H1 (cell line): ENCODE measurements at regions not wholly inside any gene's neighbourhood (a gene's known extent, or its start where the extent isn't known, plus 50 kb on each side); places are given as distances from the start of the nearest gene placed in this dataset.

ENCODE experiments used
- CTCF ChIA-PET: fragments of 300-600 bp; sonication (Branson Sonifier 250); formaldehyde crosslinking; loops from one replicate; lab custom pipeline; 2021; ENCODE audit not compliant: partially characterized antibody; lab: Charles Lee
- POLR2A ChIA-PET: fragments of 300-600 bp; sonication (Branson Sonifier 250); formaldehyde crosslinking; loops from one replicate; lab custom pipeline; 2021; ENCODE audit warnings: inconsistent platforms; ENCODE audit not compliant: partially characterized antibody; lab: Charles Lee
- DNase-seq, 2 experiments: peaks; one replicate each; pipeline versions ENCODE4 v3.0.0 to v3.0.0-alpha.2; 2010 to 2022; ENCODE audit warnings: low spot score in 2 of 2, low read depth in 1 of 2, mixed read lengths in 1 of 2
- FAIRE-seq: peaks from 2 replicates; lab custom pipeline; 2011; peaks lifted over from hg19 to GRCh38; lab: Jason Lieb, UNC
- H2AFZ ChIP-seq: 2 replicates; pipeline ENCODE4 v1.8.1; 2012; ENCODE audit warnings: low read length, inconsistent platforms
- H2AK5ac ChIP-seq: 2 replicates; pipeline ENCODE4 v1.6.1; 2013; ENCODE audit warnings: low read depth, low read length
- H2BK120ac ChIP-seq: replicated peaks from 2 replicates; pipeline ENCODE3; 2013; ENCODE audit warnings: low read depth, low read length, inconsistent platforms
- H2BK12ac ChIP-seq: 2 replicates; pipeline ENCODE4 v1.6.1; 2013; ENCODE audit warnings: low read depth, low read length
- H2BK15ac ChIP-seq: 2 replicates; pipeline ENCODE4 v1.6.1; 2013; ENCODE audit warnings: low read length
- H2BK20ac ChIP-seq: 2 replicates; pipeline ENCODE4 v1.6.1; 2013; ENCODE audit warnings: low read length
- H2BK5ac ChIP-seq: 2 replicates; pipeline ENCODE4 v1.6.1; 2013; ENCODE audit warnings: low read depth, low read length
- H3K14ac ChIP-seq: 2 replicates; pipeline ENCODE4 v1.6.1; 2013; ENCODE audit warnings: inconsistent platforms; ENCODE audit not compliant: insufficient read length
- H3K18ac ChIP-seq: 2 replicates; pipeline ENCODE4 v1.6.1; 2013; ENCODE audit warnings: low read length; ENCODE audit errors: extremely low read depth
- H3K23ac ChIP-seq: 2 replicates; pipeline ENCODE4 v1.6.1; 2013; ENCODE audit warnings: inconsistent platforms; ENCODE audit not compliant: insufficient read length
- H3K23me2 ChIP-seq: 2 replicates; pipeline ENCODE4 v1.6.1; 2013; ENCODE audit warnings: low read depth, low read length
- H3K27ac ChIP-seq: 2 replicates; pipeline ENCODE4 v1.6.1; 2011; ENCODE audit warnings: low read depth, low read length, inconsistent platforms
- H3K27me3 ChIP-seq, 4 experiments: replicated peaks in 1 of 4; 1 replicate in 1 of 4; 2 replicates in 3 of 4; pipeline versions ENCODE4 v1.6.1 to v1.8.1; 2011 to 2013; ENCODE audit warnings: low read length in 3 of 4, mild to moderate bottlenecking in 3 of 4, inconsistent platforms in 2 of 4, mixed read lengths in 2 of 4, moderate library complexity in 1 of 4; ENCODE audit not compliant: control insufficient read depth in 3 of 4, insufficient read depth in 3 of 4; ENCODE audit errors: extremely low read depth in 1 of 4
- H3K36me3 ChIP-seq, 4 experiments: 2 replicates each; pipeline versions ENCODE4 v1.6.1 to v1.8.1; 2011 to 2013; ENCODE audit warnings: mild to moderate bottlenecking in 4 of 4, low read length in 3 of 4, moderate library complexity in 2 of 4, control low read depth in 1 of 4, inconsistent platforms in 1 of 4; ENCODE audit not compliant: insufficient read depth in 4 of 4, control insufficient read depth in 2 of 4
- H3K4ac ChIP-seq: replicated peaks from 2 replicates; pipeline ENCODE3; 2013; ENCODE audit warnings: low read length, low read depth, mixed read lengths, inconsistent platforms; ENCODE audit not compliant: insufficient read length
- H3K4me1 ChIP-seq, 4 experiments: replicated peaks in 1 of 4; 1 replicate in 1 of 4; 2 replicates in 3 of 4; pipeline versions ENCODE4 v1.6.1 to v1.8.1; 2011 to 2013; ENCODE audit warnings: low read length in 3 of 4, inconsistent platforms in 2 of 4, mixed read lengths in 1 of 4; ENCODE audit not compliant: insufficient read depth in 4 of 4, control insufficient read depth in 3 of 4
- H3K4me2 ChIP-seq, 2 experiments: 2 replicates each; pipeline versions ENCODE4 v1.6.1 to v1.8.1; 2011 to 2013; ENCODE audit warnings: low read depth in 2 of 2, low read length in 2 of 2, control low read depth in 1 of 2, inconsistent platforms in 1 of 2, mild to moderate bottlenecking in 1 of 2; ENCODE audit not compliant: insufficient read depth in 1 of 2
- H3K4me3 ChIP-seq, 4 experiments: fragments of 200-600, 300-600 bp in 1 of 4; sonication (generic), shearing (Covaris generic), sonication (Bioruptor Twin) in 1 of 4; 2 replicates each; pipeline versions ENCODE4 v1.5.1 to v1.8.1; 2011 to 2016; ENCODE audit warnings: low read length in 4 of 4, low read depth in 3 of 4, control low read depth in 2 of 4, inconsistent platforms in 2 of 4, mild to moderate bottlenecking in 2 of 4, mixed read lengths in 1 of 4, moderate library complexity in 1 of 4; ENCODE audit not compliant: insufficient read depth in 2 of 4; ENCODE audit errors: extremely low read depth in 1 of 4
- H3K56ac ChIP-seq: replicated peaks from 2 replicates; pipeline ENCODE3; 2013; ENCODE audit warnings: low read depth, mild to moderate bottlenecking, mixed read lengths, low read length, inconsistent platforms; ENCODE audit not compliant: insufficient read length
- H3K79me1 ChIP-seq: 2 replicates; pipeline ENCODE4 v1.6.1; 2013; ENCODE audit warnings: low read depth, low read length, control low read depth
- H3K79me2 ChIP-seq, 2 experiments: 2 replicates each; pipeline versions ENCODE4 v1.6.1 to v1.8.1; 2012 to 2013; ENCODE audit warnings: low read length in 2 of 2, mild to moderate bottlenecking in 2 of 2, inconsistent platforms in 1 of 2; ENCODE audit not compliant: insufficient read depth in 2 of 2, control insufficient read depth in 1 of 2
- H3K9ac ChIP-seq, 4 experiments: replicated peaks in 1 of 4; 1 replicate in 1 of 4; 2 replicates in 3 of 4; pipeline versions ENCODE4 v1.6.1 to v1.8.1; 2011 to 2013; ENCODE audit warnings: low read depth in 3 of 4, low read length in 3 of 4, control low read depth in 2 of 4, mild to moderate bottlenecking in 2 of 4, moderate library complexity in 2 of 4, inconsistent platforms in 1 of 4; ENCODE audit errors: extremely low read depth in 1 of 4
- H3K9me3 ChIP-seq, 2 experiments: 2 replicates each; pipeline versions ENCODE4 v1.6.1 to v1.8.1; 2012 to 2013; ENCODE audit warnings: mild to moderate bottlenecking in 2 of 2, moderate library complexity in 2 of 2, control low read depth in 1 of 2, inconsistent platforms in 1 of 2, low read depth in 1 of 2, low read length in 1 of 2, mixed read lengths in 1 of 2; ENCODE audit not compliant: insufficient read depth in 2 of 2
- H4K20me1 ChIP-seq, 2 experiments: replicated peaks in 1 of 2; 2 replicates each; pipeline versions ENCODE3 to v1.8.1; 2011 to 2013; ENCODE audit warnings: inconsistent platforms in 2 of 2, low read length in 2 of 2, mild to moderate bottlenecking in 1 of 2; ENCODE audit not compliant: insufficient read depth in 2 of 2, control insufficient read depth in 1 of 2
- H4K5ac ChIP-seq: 2 replicates; pipeline ENCODE4 v1.6.1; 2013; ENCODE audit warnings: low read length, low read depth, mixed read lengths, inconsistent platforms; ENCODE audit not compliant: insufficient read length
- H4K8ac ChIP-seq: 2 replicates; pipeline ENCODE4 v1.8.0; 2013; ENCODE audit warnings: mild to moderate bottlenecking, moderate library complexity, low read length, inconsistent platforms; ENCODE audit not compliant: insufficient read depth; ENCODE audit errors: extremely low read depth
- H4K91ac ChIP-seq: replicated peaks from 2 replicates; pipeline ENCODE3; 2013; ENCODE audit warnings: low read length, mixed read lengths, inconsistent platforms; ENCODE audit not compliant: insufficient read length
- BCL11A ChIP-seq, 2 experiments: IDR thresholded peaks; one replicate each; pipeline ENCODE4 v1.6.1; 2011; ENCODE audit warnings: low read depth in 2 of 2, low read length in 2 of 2, mild to moderate bottlenecking in 2 of 2
- SIRT6 ChIP-seq: IDR thresholded peaks from one replicate; pipeline ENCODE4 v1.7.1; 2012; ENCODE audit warnings: low read length, inconsistent platforms
- WGBS, 2 experiments: shearing (Covaris generic) in 1 of 2; methylation state at CpG; one replicate each; pipeline versions ENCODE4 v1.1.6 to v1.1.7; 2013 to 2015; ENCODE audit warnings: low lambda C conversion rate in 2 of 2, mixed read lengths in 2 of 2, inconsistent platforms in 1 of 2, low coverage in 1 of 2, missing lambda C conversion rate in 1 of 2; ENCODE audit not compliant: insufficient replicate concordance in 2 of 2, insufficient coverage in 1 of 2, insufficient read length in 1 of 2; ENCODE audit errors: extremely low coverage in 1 of 2, missing lambda C conversion rate in 1 of 2; 5-methylcytosine and 5-hydroxymethylcytosine counted together

DNA sequence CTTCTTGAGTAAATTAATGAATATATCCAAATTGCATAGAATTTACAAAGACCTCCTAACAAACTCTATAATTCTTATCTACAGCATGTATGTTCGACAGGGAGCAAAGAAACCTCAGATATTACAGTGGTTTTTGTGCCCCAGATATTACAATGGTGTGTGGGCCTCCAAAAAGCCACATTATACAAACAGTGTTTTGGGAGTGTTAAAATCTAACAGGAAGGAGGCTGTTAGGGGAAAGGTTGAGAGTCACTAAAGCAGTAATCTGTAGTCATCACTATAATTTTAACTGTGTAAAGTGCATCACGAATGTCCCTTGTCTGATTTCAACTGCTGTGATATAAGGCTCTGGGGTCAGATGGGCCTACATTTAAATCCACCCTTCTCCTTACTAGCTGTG, 400.2 kb upstream of the C16orf82 start:
- WGBS, 2 experiments = 84% methylated on average over 2 of the region's 2 CpGs; no CpG with 5 or more reads in 1 of the 2 experiments
- no peak overlapping the region for H2BK120ac ChIP-seq
- CTCF ChIA-PET = interaction anchor here (1.0 to 2.0 kb wide), 3 partner anchors 21 to 321 kb away, joined by 3 to 5 read pairs (median 4); no protein-coding TSS in a partner anchor

More for the DNA sequence above, 400.2 kb upstream of the C16orf82 start:
- Histone ChIP-seq H2AK5ac (no peak overlapping the region), H4K91ac (no peak overlapping the region), H3K18ac (no peak overlapping the region), H3K9ac (no peak overlapping the region), H3K27ac (no peak overlapping the region), H4K5ac (no peak overlapping the region), H3K79me2 (no peaks in the 10 kb centered on the region), H3K36me3 (no peaks in the 10 kb centered on the region), H3K27me3 (no peaks in the 10 kb centered on the region), H3K23ac (no peak overlapping the region), H4K20me1 (no peaks in the 10 kb centered on the region), H3K9me3 (0 out of 4 replicates have a peak, but pooled peaks cover 0 to 2% of the 10 kb centered on the region in 2 experiments), H3K4ac (no peak overlapping the region), H2BK20ac (no peak overlapping the region), H3K4me1 (peaks cover 0 to 3% (median 1%) of the 10 kb centered on the region in 4 experiments; a peak in 2 of 7 replicates), H3K23me2 (no peaks in the 10 kb centered on the region), H3K79me1 (no peaks in the 10 kb centered on the region), H3K4me3 (no peak overlapping the region), H3K14ac (no peak overlapping the region), H2BK12ac (no peak overlapping the region), H2AFZ (no peak overlapping the region), H2BK5ac (no peak overlapping the region), H3K56ac (no peak overlapping the region), H4K8ac (no peak overlapping the region), H3K4me2 (no peak overlapping the region), H2BK15ac (no peak overlapping the region)
- no peak for TF ChIP-seq SIRT6
- no peak for TF ChIP-seq BCL11A (IDR thresholded peaks at IDR 0.05; ENCODE audit: low read depth in 2 of 2, low read length in 2 of 2)
- no peak for FAIRE-seq
- POLR2A ChIA-PET = no interaction called here
- no peak for DNase-seq
